Naive thymus-derived CD8-positive, alpha-beta T cell (primary cell): ENCODE measurements at regions not wholly inside any gene's neighbourhood (a gene's known extent, or its start where the extent isn't known, plus 50 kb on each side); places are given as distances from the start of the nearest gene placed in this dataset.
A peak's percentile ranks its signal among the peaks of the same experiment; 100 is the strongest.

ENCODE experiments used
- ATAC-seq, 2 donors: fragments of 150-1000 bp; cut with Tn5 transposase in 1 of 2; sonication (Bioruptor Pico), chemical (Tn5 transposase) in 1 of 2; 1 replicate in 1 of 2; 2 replicates in 1 of 2; pipeline ENCODE4 v1.10.0; 2021; ENCODE audit warnings: mild to moderate bottlenecking in 2 of 2, moderate library complexity in 2 of 2
- POLR2A ChIA-PET: fragments of 350-600 bp; sonication (Branson Sonifier 250); formaldehyde crosslinking; loops from one replicate; lab custom pipeline; 2021; ENCODE audit warnings: antibody characterized with exemption; lab: Charles Lee
- DNase-seq, 10 donors: peaks; one replicate each; pipeline versions ENCODE4 v3.0.0 to v3.0.0-alpha.2; 2020 to 2022
- H3K27ac Mint-ChIP-seq, 10 donors: one replicate each; pipeline ENCODE4 v1.8.0; 2020 to 2022; ENCODE audit warnings: mild to moderate bottlenecking in 10 of 10, mixed read lengths in 10 of 10, moderate library complexity in 4 of 10, inconsistent platforms in 1 of 10
- H3K27me3 Mint-ChIP-seq, 5 donors: one replicate each; pipeline ENCODE4 v1.8.0; 2021 to 2022; ENCODE audit warnings: mixed read lengths in 5 of 5
- H3K36me3 Mint-ChIP-seq, 3 donors: one replicate each; pipeline ENCODE4 v1.8.0; 2020 to 2022; ENCODE audit warnings: mixed read lengths in 3 of 3, mild to moderate bottlenecking in 2 of 3, inconsistent platforms in 1 of 3
- H3K4me1 Mint-ChIP-seq, 4 donors: one replicate each; pipeline ENCODE4 v1.8.0; 2021 to 2022; ENCODE audit warnings: mixed read lengths in 4 of 4
- H3K4me3 Mint-ChIP-seq, 10 donors: one replicate each; pipeline ENCODE4 v1.8.0; 2020 to 2022; ENCODE audit warnings: mild to moderate bottlenecking in 10 of 10, mixed read lengths in 10 of 10, moderate library complexity in 6 of 10, inconsistent platforms in 1 of 10
- H3K9me3 Mint-ChIP-seq, 9 donors: one replicate each; pipeline ENCODE4 v1.8.0; 2020 to 2022; ENCODE audit warnings: mixed read lengths in 9 of 9, mild to moderate bottlenecking in 3 of 9, inconsistent platforms in 1 of 9, moderate library complexity in 1 of 9

DNA sequence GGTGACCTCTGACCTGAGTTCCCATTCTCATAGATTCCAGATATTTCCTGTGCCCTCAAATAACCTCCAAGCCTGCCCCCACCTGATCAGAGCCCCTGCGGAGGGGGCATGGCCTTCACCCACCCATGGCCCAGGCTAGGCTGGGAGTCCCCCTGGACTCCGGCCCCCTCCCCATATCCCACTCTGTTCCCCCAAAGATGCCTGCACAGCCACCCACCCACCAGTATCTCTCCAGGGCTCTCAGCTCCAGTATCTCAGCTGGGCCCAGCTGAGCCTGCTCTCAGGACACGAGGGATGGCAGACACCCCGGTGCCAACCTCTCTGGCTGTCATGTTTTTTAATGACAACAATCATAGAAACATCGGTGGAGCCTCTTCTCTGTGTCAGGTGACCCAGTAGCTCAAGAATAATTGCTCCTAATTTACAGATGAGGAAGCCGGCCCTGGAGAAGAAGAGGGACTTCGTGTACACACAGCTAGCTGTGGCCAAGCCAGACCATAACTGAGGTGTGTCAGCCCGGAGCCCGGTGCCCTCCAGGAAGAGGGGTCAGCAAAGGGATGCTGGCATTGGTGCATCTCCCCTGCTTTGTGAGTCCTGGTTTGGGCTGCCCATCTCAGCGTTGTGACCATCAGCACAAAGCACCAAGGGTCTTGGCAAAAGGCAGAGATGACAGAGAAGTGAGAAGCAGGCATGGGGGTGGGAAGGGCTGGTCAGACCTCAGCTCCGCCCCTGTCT, 84.4 kb downstream of the SDC1 start:
- ATAC-seq (no peak), DNase-seq (no peak)
- Mint-ChIP-seq H3K36me3 (no peaks in the 10 kb centered on the region), H3K27ac (no peak overlapping the region), H3K4me1 (no peaks in the 10 kb centered on the region), H3K4me3 (no peak overlapping the region), H3K27me3 (peaks cover 0 to 3% (median 0%) of the 10 kb centered on the region in 5 donors), H3K9me3 (no peaks in the 10 kb centered on the region)
- POLR2A ChIA-PET = no interaction called here

DNA sequence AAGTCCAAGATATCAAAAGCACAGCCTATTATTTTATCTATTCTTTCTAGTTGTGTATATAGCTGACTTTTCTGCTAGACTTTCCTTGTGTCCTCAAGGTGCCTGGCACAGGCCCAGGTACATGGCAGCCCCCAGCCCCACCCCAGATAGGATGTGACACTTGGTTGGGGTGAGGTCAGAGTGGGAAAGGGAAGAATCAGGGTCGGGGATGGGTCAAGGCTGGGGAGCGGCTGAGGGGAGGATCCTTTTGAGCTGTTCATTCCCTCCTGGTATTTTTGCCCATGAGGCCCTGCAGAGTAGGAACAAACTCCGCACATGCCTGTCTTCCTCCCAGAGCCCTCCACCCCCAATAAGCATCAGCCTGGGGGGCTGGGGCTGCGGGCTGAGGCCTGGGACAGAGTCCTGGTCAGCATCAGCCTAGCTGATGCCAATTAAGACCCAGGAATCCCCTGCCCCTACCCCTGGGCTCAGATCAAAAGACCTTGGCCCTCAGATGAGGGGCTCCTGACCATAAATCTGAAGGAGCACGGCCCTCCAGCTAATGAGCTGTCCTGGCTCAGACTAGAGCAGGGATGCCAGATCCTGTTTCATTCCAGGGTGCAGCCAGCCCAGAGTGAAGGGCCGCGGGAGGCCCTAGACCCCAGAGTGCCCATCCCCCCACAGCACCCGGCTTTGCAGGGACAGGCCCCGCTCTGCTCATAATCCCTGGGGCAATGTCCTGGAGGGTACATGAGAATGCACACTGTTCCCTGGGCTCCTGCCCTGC, 85.3 kb downstream of the SDC1 start:
- Mint-ChIP-seq H3K9me3 (no peaks in the 10 kb centered on the region), H3K27me3 (peaks cover 0 to 3% (median 0%) of the 10 kb centered on the region in 5 donors), H3K27ac (no peak overlapping the region), H3K4me3 (no peak overlapping the region), H3K36me3 (no peaks in the 10 kb centered on the region), H3K4me1 (no peaks in the 10 kb centered on the region)
- POLR2A ChIA-PET = no interaction called here
- no peak for DNase-seq
- ATAC-seq = no peak

DNA sequence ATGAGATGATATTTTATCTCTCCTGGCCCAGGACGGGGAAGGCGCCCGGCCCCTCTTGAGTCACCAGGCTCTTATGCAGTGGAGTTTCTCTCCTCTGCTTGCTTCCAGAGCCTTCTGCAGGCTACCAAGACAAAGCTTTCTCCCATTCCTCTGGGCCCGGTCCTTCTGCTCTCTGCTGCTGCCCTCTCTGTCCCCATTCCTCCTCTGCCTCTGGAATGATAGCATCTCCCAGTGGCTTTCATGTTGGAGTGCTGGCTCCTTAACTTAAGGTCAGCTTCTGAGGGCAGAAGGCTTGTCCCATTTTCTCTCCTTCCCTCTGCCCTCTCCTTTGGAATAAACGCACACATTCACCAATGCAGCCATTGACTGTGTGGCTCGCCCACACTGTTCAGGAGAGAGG, 86.2 kb downstream of the SDC1 start:
- H3K27ac Mint-ChIP-seq = no peak overlapping the region
- no peaks in the 10 kb centered on the region for H3K36me3 Mint-ChIP-seq
- H3K27me3 Mint-ChIP-seq = peaks cover 0 to 6% (median 2%) of the 10 kb centered on the region in 5 donors
- POLR2A ChIA-PET = no interaction called here
- DNase-seq (no peak), ATAC-seq (no peak)
- H3K4me1 Mint-ChIP-seq = no peaks in the 10 kb centered on the region
- H3K4me3 Mint-ChIP-seq = no peak overlapping the region
- no peaks in the 10 kb centered on the region for H3K9me3 Mint-ChIP-seq

- POLR2A ChIA-PET = no interaction called here
- DNase-seq (no peak), ATAC-seq (no peak)
- H3K27ac Mint-ChIP-seq = no peak overlapping the region
- no peaks in the 10 kb centered on the region for H3K4me1 Mint-ChIP-seq
- no peaks in the 10 kb centered on the region for H3K36me3 Mint-ChIP-seq
- H3K27me3 Mint-ChIP-seq = peaks cover 0 to 7% (median 3%) of the 10 kb centered on the region in 5 donors
- no peak overlapping the region for H3K4me3 Mint-ChIP-seq
- H3K9me3 Mint-ChIP-seq = no peaks in the 10 kb centered on the region
Observed at GRCh38 chr2:20137884-20138283, 86.5 kb upstream of the LAPTM4A start.

DNA sequence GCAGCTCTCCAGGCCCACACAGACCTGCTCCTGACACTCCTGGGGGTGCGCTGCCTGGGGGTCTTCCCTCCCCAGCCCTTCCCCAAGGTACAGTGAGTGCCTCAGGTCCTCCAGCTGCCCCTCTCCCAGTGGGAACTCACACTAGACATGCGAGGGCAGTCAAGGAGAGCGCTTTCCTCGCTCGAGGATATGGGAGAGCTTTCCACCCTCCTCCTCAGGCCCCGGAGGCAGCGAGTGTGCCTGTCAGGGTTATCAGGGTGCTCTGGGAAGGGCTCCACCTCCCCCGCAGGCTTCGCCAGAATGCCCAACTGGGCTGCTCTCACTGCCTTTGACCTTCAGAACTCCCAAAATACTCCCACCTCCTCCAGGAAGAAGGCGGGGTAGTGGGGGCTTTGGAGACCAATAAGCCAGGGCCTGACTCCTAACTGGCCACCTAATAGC, 85.7 kb upstream of the LAPTM4A start:
- Mint-ChIP-seq H3K4me1 (no peaks in the 10 kb centered on the region), H3K9me3 (no peaks in the 10 kb centered on the region), H3K4me3 (no peak overlapping the region), H3K36me3 (no peaks in the 10 kb centered on the region), H3K27me3 (peaks cover 6 to 13% (median 8%) of the 10 kb centered on the region in 5 donors), H3K27ac (no peak overlapping the region)
- no peak for DNase-seq
- ATAC-seq = no peak
- POLR2A ChIA-PET = no interaction called here

- no peak overlapping the region for H3K27ac Mint-ChIP-seq
- H3K27me3 Mint-ChIP-seq = peaks cover 8 to 17% (median 12%) of the 10 kb centered on the region in 5 donors
- ATAC-seq (no peak), DNase-seq (no peak)
- POLR2A ChIA-PET = no interaction called here
- H3K9me3 Mint-ChIP-seq = no peaks in the 10 kb centered on the region
- H3K36me3 Mint-ChIP-seq = no peaks in the 10 kb centered on the region
- no peaks in the 10 kb centered on the region for H3K4me1 Mint-ChIP-seq
- H3K4me3 Mint-ChIP-seq = no peak overlapping the region
Observed at GRCh38 chr2:20136149-20136548, 84.7 kb upstream of the LAPTM4A start.

GRCh38 chr2:20135631-20136050, 84.2 kb upstream of the LAPTM4A start:
- ATAC-seq = no peak
- Mint-ChIP-seq H3K4me1 (no peaks in the 10 kb centered on the region), H3K9me3 (no peaks in the 10 kb centered on the region)

GRCh38 chr2:20132990-20133535, 81.6 kb upstream of the LAPTM4A start:
- Mint-ChIP-seq H3K4me3 (no peak overlapping the region), H3K27ac (no peak overlapping the region), H3K4me1 (no peaks in the 10 kb centered on the region), H3K27me3 (peaks cover 8 to 30% (median 16%) of the 10 kb centered on the region in 5 donors), H3K9me3 (no peaks in the 10 kb centered on the region), H3K36me3 (no peaks in the 10 kb centered on the region)
- POLR2A ChIA-PET = no interaction called here
- ATAC-seq (no peak), DNase-seq (no peak)

More at GRCh38 chr2:20135631-20136050, 84.2 kb upstream of the LAPTM4A start:
- POLR2A ChIA-PET = no interaction called here
- Mint-ChIP-seq H3K36me3 (no peaks in the 10 kb centered on the region), H3K4me3 (no peak overlapping the region), H3K27ac (no peak overlapping the region), H3K27me3 (peaks cover 8 to 23% (median 12%) of the 10 kb centered on the region in 5 donors)
- peak in 4 of 10 donors; percentile 5 to 21 (median 7) for DNase-seq

DNA sequence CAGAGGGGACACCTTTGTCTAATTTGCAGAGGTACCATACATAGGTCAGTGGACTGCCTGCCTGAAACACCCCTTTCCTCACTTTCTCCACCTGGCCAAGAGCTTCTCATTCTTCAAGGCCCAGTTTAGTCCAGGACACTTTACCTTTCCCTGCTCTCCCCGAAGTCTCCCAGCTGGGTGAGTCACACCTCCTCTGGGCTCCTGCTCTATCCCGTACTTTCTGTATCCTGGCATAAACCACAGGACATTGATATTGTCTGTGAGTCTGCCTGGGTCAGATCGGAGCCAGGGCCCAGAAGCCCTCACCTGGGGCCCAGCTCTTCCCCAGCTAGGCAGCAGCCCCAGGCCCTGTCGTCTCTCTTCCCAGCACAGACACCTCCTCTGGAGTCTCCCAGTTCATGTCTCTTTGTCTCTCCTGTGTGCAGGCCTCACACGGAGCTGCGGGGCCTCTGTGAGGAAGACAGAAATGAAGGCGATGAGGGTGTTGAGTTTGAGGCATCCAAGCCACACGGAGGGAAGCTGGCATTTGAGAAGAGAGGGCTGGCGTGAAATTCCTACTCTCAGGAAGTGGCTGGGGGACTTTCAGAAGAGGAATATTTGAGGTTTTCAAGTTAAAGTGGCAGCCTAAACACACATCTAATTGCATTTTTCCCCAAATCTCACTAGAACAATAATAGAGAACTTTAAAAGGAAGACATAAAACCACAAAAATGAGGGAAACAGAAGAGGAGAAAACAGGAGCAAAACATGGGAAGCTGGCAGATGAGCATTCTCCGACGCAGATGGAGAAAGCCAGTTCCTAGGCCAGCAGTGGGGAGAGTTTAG, 79.6 kb upstream of the LAPTM4A start:
- Mint-ChIP-seq H3K27ac (no peak overlapping the region), H3K4me3 (no peak overlapping the region), H3K4me1 (no peaks in the 10 kb centered on the region), H3K9me3 (no peaks in the 10 kb centered on the region), H3K36me3 (no peaks in the 10 kb centered on the region), H3K27me3 (peaks cover 8 to 30% (median 19%) of the 10 kb centered on the region in 5 donors)
- POLR2A ChIA-PET = no interaction called here
- DNase-seq (no peak), ATAC-seq (no peak)

DNA sequence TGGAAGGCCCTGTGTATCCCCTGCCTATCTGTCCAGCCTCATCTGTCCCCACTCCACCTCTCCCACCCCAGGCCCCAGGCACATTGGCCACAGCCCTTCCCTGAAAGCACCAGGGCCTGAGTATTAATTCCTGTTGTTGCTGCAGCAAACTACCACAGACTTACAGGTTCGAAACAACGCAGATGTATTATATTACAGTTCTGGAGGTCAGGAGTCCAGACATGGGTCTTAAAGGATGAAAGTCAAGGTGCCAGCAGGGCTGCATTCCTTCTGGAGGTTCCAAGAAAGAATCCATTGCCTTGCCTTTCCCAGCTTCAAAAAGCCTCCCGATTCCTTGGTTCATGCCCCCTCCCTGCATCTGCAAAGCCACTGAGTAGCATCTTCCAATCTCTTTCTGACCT, 78.7 kb upstream of the LAPTM4A start:
- no peaks in the 10 kb centered on the region for H3K4me1 Mint-ChIP-seq
- DNase-seq (no peak), ATAC-seq (no peak)
- H3K27me3 Mint-ChIP-seq = peaks cover 8 to 30% (median 18%) of the 10 kb centered on the region in 5 donors
- POLR2A ChIA-PET = interaction anchor here (0.7 kb wide), 1 partner anchor 123 kb away, joined by 3 read pairs; no protein-coding TSS in a partner anchor
- no peak overlapping the region for H3K4me3 Mint-ChIP-seq
- no peak overlapping the region for H3K27ac Mint-ChIP-seq
- H3K36me3 Mint-ChIP-seq = no peaks in the 10 kb centered on the region
- H3K9me3 Mint-ChIP-seq = no peaks in the 10 kb centered on the region

- ATAC-seq = no peak
- Mint-ChIP-seq H3K4me3 (no peak overlapping the region), H3K4me1 (no peaks in the 10 kb centered on the region), H3K9me3 (no peaks in the 10 kb centered on the region), H3K36me3 (no peaks in the 10 kb centered on the region), H3K27ac (no peak overlapping the region), H3K27me3 (peaks cover 8 to 30% (median 16%) of the 10 kb centered on the region in 5 donors)
- POLR2A ChIA-PET = interaction anchor here (0.7 kb wide), 1 partner anchor 124 kb away, joined by 3 read pairs; no protein-coding TSS in a partner anchor
- DNase-seq = no peak
Observed at GRCh38 chr2:20129331-20130159, 78.1 kb upstream of the LAPTM4A start.
